SW 1271 (cell line): ENCODE measurements at regions not wholly inside any gene's neighbourhood (a gene's known extent, or its start where the extent isn't known, plus 50 kb on each side); places are given as distances from the start of the nearest gene placed in this dataset.

Source experiments
- DNase-seq, 2 experiments: peaks; one replicate each; lab custom pipeline; 2025; lab: John Stamatoyannopoulos, UW

- no peak for DNase-seq
Measured at GRCh38 chr13:33711436-33711835, 106.5 kb upstream of the RFC3 start.

- no peak for DNase-seq
Measured at GRCh38 chr13:33717775-33718174, 100.2 kb upstream of the RFC3 start.

GRCh38 chr13:33721724-33722123, 96.2 kb upstream of the RFC3 start:
- no peak for DNase-seq

- DNase-seq, result no peak
Measured at GRCh38 chr13:33722216-33722915, 95.6 kb upstream of the RFC3 start.

GRCh38 chr13:33723365-33723764, 94.6 kb upstream of the RFC3 start:
- no peak for DNase-seq

GRCh38 chr13:33723772-33724435, 94.0 kb upstream of the RFC3 start:
- peak in 1 of 2 experiments; percentile 76 for DNase-seq

- DNase-seq, result no peak
Measured at GRCh38 chr13:33725340-33725739, 92.6 kb upstream of the RFC3 start.

GRCh38 chr13:33727297-33728083, 90.5 kb upstream of the RFC3 start:
- DNase-seq, result no peak

- no peak for DNase-seq
Measured at GRCh38 chr13:33728271-33729037, 89.5 kb upstream of the RFC3 start.

GRCh38 chr13:33730147-33730546, 87.8 kb upstream of the RFC3 start:
- DNase-seq, result no peak

- DNase-seq, result no peak
Measured at GRCh38 chr13:33730619-33731018, 87.3 kb upstream of the RFC3 start.

- DNase-seq, result no peak
Measured at GRCh38 chr13:33735276-33735675, 82.7 kb upstream of the RFC3 start.

GRCh38 chr13:33739254-33739653, 78.7 kb upstream of the RFC3 start:
- no peak for DNase-seq

- DNase-seq, result no peak
Measured at GRCh38 chr13:33740134-33740538, 77.8 kb upstream of the RFC3 start.

- no peak for DNase-seq
Measured at GRCh38 chr13:33742321-33742720, 75.6 kb upstream of the RFC3 start.

GRCh38 chr13:33743438-33744368, 74.2 kb upstream of the RFC3 start:
- no peak for DNase-seq

GRCh38 chr13:33744589-33745369, 73.2 kb upstream of the RFC3 start:
- no peak for DNase-seq

GRCh38 chr13:33745370-33746324, 72.3 kb upstream of the RFC3 start:
- no peak for DNase-seq

- no peak for DNase-seq
Measured at GRCh38 chr13:33746867-33747266, 71.1 kb upstream of the RFC3 start.
